Loucy (cell line): ENCODE measurements at regions not wholly inside any gene's neighbourhood (a gene's known extent, or its start where the extent isn't known, plus 50 kb on each side); places are given as distances from the start of the nearest gene placed in this dataset.

ENCODE experiments used
- H2AFZ ChIP-seq: fragments of 200-600 bp; sonication (generic); 2 replicates; pipeline ENCODE4 v1.6.0; 2016; ENCODE audit warnings: antibody characterized with exemption, mild to moderate bottlenecking, low read length, moderate library complexity
- H3F3A ChIP-seq: fragments of 200-600 bp; 2 replicates; pipeline ENCODE4 v1.6.0; 2016; ENCODE audit warnings: antibody characterized with exemption, low read depth, mild to moderate bottlenecking
- H3K27me3 ChIP-seq: fragments of 200-600 bp; sonication (generic); 2 replicates; pipeline ENCODE4 v1.6.1; 2014; ENCODE audit warnings: low read length, mild to moderate bottlenecking; ENCODE audit not compliant: insufficient read depth, poor library complexity, severe bottlenecking
- H3K36me3 ChIP-seq: fragments of 200-600 bp; sonication (generic); 2 replicates; pipeline ENCODE4 v1.6.1; 2016; ENCODE audit warnings: low read length; ENCODE audit not compliant: insufficient read depth
- H3K4me1 ChIP-seq: fragments of 200-600 bp; sonication (generic); 2 replicates; pipeline ENCODE4 v1.5.1; 2014; ENCODE audit warnings: low read length, mild to moderate bottlenecking; ENCODE audit not compliant: insufficient read depth, poor library complexity, severe bottlenecking
- H3K4me2 ChIP-seq: fragments of 200-600 bp; sonication (generic); 2 replicates; pipeline ENCODE4 v1.6.0; 2014; ENCODE audit warnings: antibody characterized with exemption, low read length, low read depth, mild to moderate bottlenecking; ENCODE audit not compliant: poor library complexity, severe bottlenecking
- H3K4me3 ChIP-seq: fragments of 200-600 bp; sonication (generic); 2 replicates; pipeline ENCODE4 v1.5.1; 2014; ENCODE audit warnings: low read length, mild to moderate bottlenecking, mixed read lengths; ENCODE audit not compliant: poor library complexity, severe bottlenecking
- H3K79me2 ChIP-seq: fragments of 200-600 bp; sonication (generic); 2 replicates; pipeline ENCODE4 v1.6.1; 2014; ENCODE audit warnings: low read length; ENCODE audit not compliant: insufficient read depth
- H3K9ac ChIP-seq: fragments of 200-600 bp; sonication (generic); 2 replicates; pipeline ENCODE4 v1.6.0; 2014; ENCODE audit warnings: mild to moderate bottlenecking, low read depth, low read length, moderate library complexity; ENCODE audit not compliant: poor library complexity, severe bottlenecking
- H3K9me2 ChIP-seq: fragments of 200-600 bp; sonication (generic); replicated peaks from 2 replicates; pipeline ENCODE4 v1.6.1; 2016; ENCODE audit warnings: low read depth, low read length, mixed read lengths
- H3K9me3 ChIP-seq: fragments of 200-600 bp; sonication (generic); 2 replicates; pipeline ENCODE4 v1.6.1; 2014; ENCODE audit warnings: mild to moderate bottlenecking, antibody characterized with exemption, low read length, low read depth; ENCODE audit not compliant: insufficient read depth
- H4K20me1 ChIP-seq: fragments of 200-600 bp; sonication (generic); 2 replicates; pipeline ENCODE4 v1.6.0; 2014; ENCODE audit warnings: antibody characterized with exemption, low read length, mild to moderate bottlenecking; ENCODE audit not compliant: insufficient read depth, poor library complexity, severe bottlenecking
- CTCF ChIP-seq: fragments of 200-600 bp; sonication (generic); conservative IDR thresholded peaks from 2 replicates; pipeline ENCODE4 v1.5.1; 2014; ENCODE audit warnings: mild to moderate bottlenecking, antibody characterized with exemption, low read length
- EZH2phosphoT487 ChIP-seq: fragments of 200-600 bp; IDR thresholded peaks from 2 replicates; pipeline ENCODE4 v1.6.1; 2018; ENCODE audit warnings: antibody characterized with exemption, mild to moderate bottlenecking, moderate library complexity, borderline replicate concordance

GRCh38 chr15:70385052-70385451 is 287.3 kb upstream of the TLE3 start:
- Histone ChIP-seq H2AFZ (no peak overlapping the region), H4K20me1 (no peaks in the 10 kb centered on the region), H3K4me1 (peaks cover 9% of the 10 kb centered on the region), H3K4me3 (no peak overlapping the region), H3K9ac (no peak overlapping the region), H3K9me3 (no peaks in the 10 kb centered on the region), H3K79me2 (no peaks in the 10 kb centered on the region), H3K27me3 (no peaks in the 10 kb centered on the region), H3K4me2 (no peak overlapping the region), H3F3A (no peaks in the 10 kb centered on the region), H3K36me3 (no peaks in the 10 kb centered on the region), H3K9me2 (no peaks in the 10 kb centered on the region)
- TF ChIP-seq CTCF (no peak), EZH2phosphoT487 (no peak)

- no peaks in the 10 kb centered on the region for H3K27me3 ChIP-seq
- H3F3A ChIP-seq = no peaks in the 10 kb centered on the region
- no peaks in the 10 kb centered on the region for H3K9me2 ChIP-seq
- H3K9ac ChIP-seq = no peak overlapping the region
- H4K20me1 ChIP-seq = no peaks in the 10 kb centered on the region
- no peak overlapping the region for H3K4me2 ChIP-seq
- H3K79me2 ChIP-seq = no peaks in the 10 kb centered on the region
- H3K4me1 ChIP-seq = peaks cover 11% of the 10 kb centered on the region
- no peak overlapping the region for H2AFZ ChIP-seq
- TF ChIP-seq CTCF (no peak), EZH2phosphoT487 (no peak)
- no peak overlapping the region for H3K4me3 ChIP-seq
- H3K9me3 ChIP-seq = no peaks in the 10 kb centered on the region
- H3K36me3 ChIP-seq = no peaks in the 10 kb centered on the region
Observed at GRCh38 chr15:70383856-70384255, 286.1 kb upstream of the TLE3 start.

GRCh38 chr15:70382762-70383458 is 285.2 kb upstream of the TLE3 start:
- no peaks in the 10 kb centered on the region for H3K9me2 ChIP-seq
- H4K20me1 ChIP-seq = no peaks in the 10 kb centered on the region
- no peak overlapping the region for H3K4me2 ChIP-seq
- H3K4me1 ChIP-seq = peaks cover 11% of the 10 kb centered on the region
- H2AFZ ChIP-seq = no peak overlapping the region
- TF ChIP-seq CTCF (no peak), EZH2phosphoT487 (no peak)
- no peaks in the 10 kb centered on the region for H3K36me3 ChIP-seq
- no peak overlapping the region for H3K4me3 ChIP-seq
- no peaks in the 10 kb centered on the region for H3K27me3 ChIP-seq
- no peaks in the 10 kb centered on the region for H3K9me3 ChIP-seq
- H3F3A ChIP-seq = no peaks in the 10 kb centered on the region
- H3K79me2 ChIP-seq = no peaks in the 10 kb centered on the region
- no peak overlapping the region for H3K9ac ChIP-seq
